ENCODE measurements at regions not wholly inside any gene's neighbourhood (a gene's known extent, or its start where the extent isn't known, plus 50 kb on each side); places are given as distances from the start of the nearest gene placed in this dataset.

GRCh38 chr17:71063127-71063526 is 893.8 kb downstream of the KCNJ2 start:
- no peak overlapping the region for H3K9ac ChIP-seq (replicated peaks in 1 of 4; ENCODE audit: extremely low read depth in 1 of 4, low read depth in 3 of 4, low read length in 3 of 4)
- H4K8ac ChIP-seq (ENCODE audit: extremely low read depth, insufficient read depth, low read length) = no peak overlapping the region
- no peaks in the 10 kb centered on the region for H3K36me3 ChIP-seq (ENCODE audit: control insufficient read depth in 2 of 4, insufficient read depth in 4 of 4, low read length in 3 of 4)
- no peak overlapping the region for H3K4me3 ChIP-seq (ENCODE audit: extremely low read depth in 1 of 4, insufficient read depth in 2 of 4, low read depth in 3 of 4, low read length in 4 of 4)
- 87% methylated on average over 2 of the region's 2 CpGs; no CpG with 5 or more reads in 1 of the 2 experiments for WGBS, 2 experiments (ENCODE audit: extremely low coverage in 1 of 2, insufficient coverage in 1 of 2, insufficient read length in 1 of 2, insufficient replicate concordance in 2 of 2, low coverage in 1 of 2, low lambda C conversion rate in 2 of 2, missing lambda C conversion rate in 1 of 2)
- H4K5ac ChIP-seq (ENCODE audit: insufficient read length, low read depth, low read length) = no peak overlapping the region
- ChIA-PET CTCF (ENCODE audit: partially characterized antibody) (no interaction called here), POLR2A (ENCODE audit: partially characterized antibody) (no interaction called here)
- no peaks in the 10 kb centered on the region for H4K20me1 ChIP-seq (replicated peaks in 1 of 2; ENCODE audit: control insufficient read depth in 1 of 2, insufficient read depth in 2 of 2, low read length in 2 of 2)
- no peaks in the 10 kb centered on the region for H3K4me1 ChIP-seq (replicated peaks in 1 of 4; ENCODE audit: control insufficient read depth in 3 of 4, insufficient read depth in 4 of 4, low read length in 3 of 4)
- H3K27me3 ChIP-seq (replicated peaks in 1 of 4; ENCODE audit: control insufficient read depth in 3 of 4, extremely low read depth in 1 of 4, insufficient read depth in 3 of 4, low read length in 3 of 4) = no peaks in the 10 kb centered on the region
- H3K79me2 ChIP-seq (ENCODE audit: control insufficient read depth in 1 of 2, insufficient read depth in 2 of 2, low read length in 2 of 2) = no peaks in the 10 kb centered on the region
- H3K23ac ChIP-seq (ENCODE audit: insufficient read length) = no peak overlapping the region
- H3K4me2 ChIP-seq (ENCODE audit: insufficient read depth in 1 of 2, low read depth in 2 of 2, low read length in 2 of 2) = no peak overlapping the region
- FAIRE-seq (no peak), DNase-seq (ENCODE audit: low read depth in 1 of 2, low spot score in 2 of 2) (no peak)
- no peaks in the 10 kb centered on the region for H3K79me1 ChIP-seq (ENCODE audit: low read depth, low read length)
- no peak overlapping the region for H2BK12ac ChIP-seq (ENCODE audit: low read depth, low read length)
- no peak overlapping the region for H2BK5ac ChIP-seq (ENCODE audit: low read depth, low read length)
- H4K91ac ChIP-seq (replicated peaks; ENCODE audit: insufficient read length, low read length) = no peak overlapping the region
- no peaks in the 10 kb centered on the region for H3K23me2 ChIP-seq (ENCODE audit: low read depth, low read length)
- H3K14ac ChIP-seq (ENCODE audit: insufficient read length) = no peak overlapping the region
- TF ChIP-seq RBBP5 (IDR thresholded peaks at IDR 0.05; ENCODE audit: borderline replicate concordance, low read depth, low read length) = no peak
- TF ChIP-seq CBX8 (IDR thresholded peaks at IDR 0.05; ENCODE audit: borderline replicate concordance, low read depth, low read length) = no peak
- no peak for TF ChIP-seq BRCA1 (IDR thresholded peaks at IDR 0.05; ENCODE audit: low read depth, low read length)
- no peak for TF ChIP-seq KDM1A (IDR thresholded peaks at IDR 0.05; ENCODE audit: borderline replicate concordance, low read length)
- no peak overlapping the region for H2AK5ac ChIP-seq (ENCODE audit: low read depth, low read length)
- H3K9me3 ChIP-seq (ENCODE audit: insufficient read depth in 2 of 2, low read depth in 1 of 2, low read length in 1 of 2) = no peaks in the 10 kb centered on the region
- H2BK20ac ChIP-seq (ENCODE audit: low read length) = no peak overlapping the region
- no peak overlapping the region for H3K27ac ChIP-seq (ENCODE audit: low read depth, low read length)
- no peak overlapping the region for H2AFZ ChIP-seq (ENCODE audit: low read length)
- no peak overlapping the region for H2BK120ac ChIP-seq (replicated peaks; ENCODE audit: low read depth, low read length)
- no peak overlapping the region for H3K4ac ChIP-seq (replicated peaks; ENCODE audit: insufficient read length, low read depth, low read length)
- no peak overlapping the region for H3K18ac ChIP-seq (ENCODE audit: extremely low read depth, low read length)
- no peak overlapping the region for H3K56ac ChIP-seq (replicated peaks; ENCODE audit: insufficient read length, low read depth, low read length)
- no peak overlapping the region for H2BK15ac ChIP-seq (ENCODE audit: low read length)
